ENCODE measurements at regions not wholly inside any gene's neighbourhood (a gene's known extent, or its start where the extent isn't known, plus 50 kb on each side); places are given as distances from the start of the nearest gene placed in this dataset.
"Not testable (repeated sequence)": the region's sequence is repeated elsewhere in the genome, so short reads cannot be mapped to it uniquely, and the experiment has no call there.

DNA sequence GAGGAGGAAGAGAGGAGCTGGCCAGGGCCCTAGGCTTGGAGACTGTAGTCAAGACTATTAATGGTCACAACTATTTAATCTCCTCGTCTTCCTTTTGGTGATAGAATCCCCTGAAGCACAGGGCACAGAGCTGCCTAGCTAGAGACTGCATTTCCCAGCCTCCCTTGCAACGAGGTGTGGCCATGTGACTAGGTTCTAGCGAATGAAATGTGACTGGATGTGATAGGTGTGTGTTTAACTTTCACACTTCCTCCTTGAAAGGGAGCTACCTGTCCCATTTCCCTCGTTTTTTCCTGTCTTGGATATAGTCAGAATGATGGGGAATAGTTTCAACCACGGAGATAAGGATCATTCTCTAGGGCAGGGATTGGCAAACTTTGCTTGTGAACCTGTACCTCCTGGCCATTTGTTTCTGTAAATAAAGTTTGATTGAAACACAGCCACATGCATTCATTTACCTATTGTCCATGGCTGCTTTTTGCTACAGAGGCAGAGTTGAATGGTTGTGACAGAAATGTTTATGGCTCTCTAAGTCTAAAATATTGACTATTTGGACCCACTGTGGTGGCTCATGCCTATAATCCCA lies 313.5 kb downstream of the MIAT start:
- Histone ChIP-seq H3K27ac (no peak overlapping the region), H3K36me3 (no peaks in the 10 kb centered on the region), H3K4me3 (no peak overlapping the region), H3K4me1 (replicated peaks) (no peaks in the 10 kb centered on the region), H3K27me3 (replicated peaks; ENCODE audit: insufficient read depth) (no peaks in the 10 kb centered on the region), H3K9me3 (no peaks in the 10 kb centered on the region)
- no peak for DNase-seq (ENCODE audit: low spot score)
- TF ChIP-seq POLR2AphosphoS5 (IDR thresholded peaks at IDR 0.05): no peak
- TF ChIP-seq, protein P1, sequence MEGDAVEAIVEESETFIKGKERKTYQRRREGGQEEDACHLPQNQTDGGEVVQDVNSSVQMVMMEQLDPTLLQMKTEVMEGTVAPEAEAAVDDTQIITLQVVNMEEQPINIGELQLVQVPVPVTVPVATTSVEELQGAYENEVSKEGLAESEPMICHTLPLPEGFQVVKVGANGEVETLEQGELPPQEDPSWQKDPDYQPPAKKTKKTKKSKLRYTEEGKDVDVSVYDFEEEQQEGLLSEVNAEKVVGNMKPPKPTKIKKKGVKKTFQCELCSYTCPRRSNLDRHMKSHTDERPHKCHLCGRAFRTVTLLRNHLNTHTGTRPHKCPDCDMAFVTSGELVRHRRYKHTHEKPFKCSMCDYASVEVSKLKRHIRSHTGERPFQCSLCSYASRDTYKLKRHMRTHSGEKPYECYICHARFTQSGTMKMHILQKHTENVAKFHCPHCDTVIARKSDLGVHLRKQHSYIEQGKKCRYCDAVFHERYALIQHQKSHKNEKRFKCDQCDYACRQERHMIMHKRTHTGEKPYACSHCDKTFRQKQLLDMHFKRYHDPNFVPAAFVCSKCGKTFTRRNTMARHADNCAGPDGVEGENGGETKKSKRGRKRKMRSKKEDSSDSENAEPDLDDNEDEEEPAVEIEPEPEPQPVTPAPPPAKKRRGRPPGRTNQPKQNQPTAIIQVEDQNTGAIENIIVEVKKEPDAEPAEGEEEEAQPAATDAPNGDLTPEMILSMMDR (IDR thresholded peaks at IDR 0.05): no peak
- WGBS: 33% methylated on average over 5 of the region's 5 CpGs
- intact Hi-C loops (cut with DNase I): no loop called here

DNA sequence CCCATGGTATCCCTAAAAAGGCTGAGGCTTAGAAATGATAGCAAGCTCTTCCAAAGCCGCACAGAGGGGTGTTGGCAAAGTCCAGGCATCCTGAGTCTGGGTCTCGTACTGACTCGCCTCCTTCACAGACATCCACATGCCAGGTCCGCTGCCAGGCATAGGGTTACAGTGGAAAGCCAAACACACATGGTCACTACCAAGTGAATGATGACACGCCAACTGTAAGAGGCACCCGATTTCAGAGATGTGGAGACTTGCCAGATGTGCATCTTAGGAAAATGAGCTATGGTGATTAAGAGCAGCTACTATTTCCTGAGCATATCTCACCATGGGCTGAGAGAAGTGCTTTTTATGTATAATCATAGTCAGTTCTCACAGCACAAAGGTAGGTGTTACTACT lies 314.9 kb downstream of the MIAT start:
- Histone ChIP-seq H3K4me1 (replicated peaks) (no peaks in the 10 kb centered on the region), H3K27ac (no peak overlapping the region), H3K9me3 (no peaks in the 10 kb centered on the region), H3K36me3 (no peaks in the 10 kb centered on the region), H3K27me3 (replicated peaks; ENCODE audit: insufficient read depth) (no peaks in the 10 kb centered on the region), H3K4me3 (no peak overlapping the region)
- TF ChIP-seq, protein P1 (IDR thresholded peaks at IDR 0.05): no peak
- TF ChIP-seq POLR2AphosphoS5 (IDR thresholded peaks at IDR 0.05): no peak
- TF ChIP-seq POLR2A (IDR thresholded peaks at IDR 0.05): no peak
- WGBS: 55% methylated on average over 6 of the region's 6 CpGs
- intact Hi-C loops (cut with DNase I): no loop called here
- no peak for DNase-seq (ENCODE audit: low spot score)

DNA sequence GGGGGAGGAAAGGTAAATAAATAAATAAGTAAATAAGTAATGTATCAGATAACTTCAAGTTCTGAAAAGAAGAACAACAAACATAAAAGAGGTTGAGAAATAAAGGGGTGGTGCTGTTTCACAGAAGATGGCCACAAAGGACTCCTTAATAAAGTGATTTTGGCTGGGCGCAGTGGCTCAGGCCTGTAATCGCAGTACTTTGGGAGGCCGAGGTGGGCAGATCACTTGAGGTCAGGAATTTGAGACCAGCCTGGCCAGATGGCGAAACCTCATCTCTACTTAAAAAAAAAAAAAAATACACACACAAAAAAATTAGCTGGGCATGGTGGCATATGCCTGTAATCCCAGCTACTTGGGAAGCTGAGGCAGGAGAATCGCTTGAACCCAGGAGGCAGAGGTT lies 315.5 kb downstream of the MIAT start:
- DNase-seq (ENCODE audit: low spot score); H3K9me3 ChIP-seq; intact Hi-C loops (cut with DNase I); H3K27me3 ChIP-seq (replicated peaks; ENCODE audit: insufficient read depth); H3K27ac ChIP-seq; H3K36me3 ChIP-seq; H3K4me3 ChIP-seq; H3K4me1 ChIP-seq (replicated peaks): not testable (repeated sequence)
- 86% methylated on average over 5 of the region's 5 CpGs for WGBS

DNA sequence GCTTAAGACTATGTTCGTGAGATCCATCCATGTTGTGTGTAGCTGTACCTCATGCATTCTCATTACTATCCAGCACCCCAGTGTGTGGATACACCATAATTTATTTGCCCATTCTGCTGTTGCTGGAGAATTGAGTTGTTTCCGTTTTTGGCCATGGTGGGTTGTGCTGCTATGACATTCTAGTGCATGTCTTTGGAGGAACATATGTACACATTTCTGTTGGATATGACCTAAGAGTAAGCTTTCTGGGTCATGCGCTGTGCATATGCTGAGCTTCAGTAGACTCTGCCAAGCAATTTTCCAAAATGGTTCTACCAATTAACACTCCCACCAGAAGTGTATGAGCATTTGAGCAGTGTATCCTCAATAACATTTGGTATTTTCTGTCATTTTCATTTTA lies 316.6 kb downstream of the MIAT start:
- Histone ChIP-seq H3K27ac (no peak overlapping the region), H3K36me3 (no peaks in the 10 kb centered on the region), H3K4me3 (no peak overlapping the region), H3K27me3 (replicated peaks; ENCODE audit: insufficient read depth) (no peaks in the 10 kb centered on the region), H3K4me1 (replicated peaks) (no peaks in the 10 kb centered on the region), H3K9me3 (no peaks in the 10 kb centered on the region)
- WGBS: 89% methylated on average over 3 of the region's 3 CpGs
- TF ChIP-seq POLR2A (IDR thresholded peaks at IDR 0.05) (no peak), POLR2AphosphoS5 (IDR thresholded peaks at IDR 0.05) (no peak)
- TF ChIP-seq, protein P1 (IDR thresholded peaks at IDR 0.05): no peak
- intact Hi-C loops (cut with DNase I): no loop called here
- no peak for DNase-seq (ENCODE audit: low spot score)

DNA sequence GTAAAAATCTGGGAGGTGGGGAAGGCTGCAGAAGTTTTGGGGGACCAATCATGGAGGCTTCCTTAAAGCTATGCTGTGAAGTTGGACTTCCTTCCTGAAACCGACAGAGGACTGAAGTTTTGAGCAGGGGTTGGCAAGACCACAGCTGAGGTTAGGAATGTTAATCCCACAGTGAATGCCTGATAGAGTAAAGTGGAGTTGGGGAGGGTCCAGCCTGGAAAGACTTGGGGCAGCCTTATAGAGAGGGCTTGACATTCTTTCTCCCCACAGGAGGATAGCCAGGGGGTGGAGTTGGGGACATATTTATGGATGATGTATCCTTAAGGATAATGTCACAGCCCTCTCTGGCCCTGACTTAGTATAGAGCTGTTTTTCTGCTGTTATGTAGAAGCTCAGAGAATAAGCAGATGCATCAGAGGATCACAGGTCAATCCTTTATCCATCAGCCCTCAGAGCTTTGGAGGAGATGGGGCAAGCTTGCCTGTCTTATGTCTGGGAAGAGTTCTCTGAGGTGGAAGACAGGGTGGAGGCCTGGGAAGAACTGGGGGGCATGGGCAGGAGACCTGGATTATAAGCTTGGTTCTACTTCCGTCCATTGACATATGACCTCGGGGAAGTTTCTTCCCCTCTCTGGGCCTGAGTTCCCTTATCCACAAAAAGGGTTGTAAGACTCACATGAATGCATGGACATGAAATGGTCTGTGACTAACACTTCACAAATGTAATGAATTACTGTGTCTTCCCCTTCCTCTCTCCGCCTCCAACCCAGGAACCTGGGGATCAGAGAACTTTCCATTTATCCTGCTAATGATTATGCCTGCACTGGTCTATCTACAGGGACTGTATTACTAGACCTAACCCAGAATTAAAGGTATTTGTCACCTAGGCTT lies 317.8 kb downstream of the MIAT start:
- intact Hi-C loops (cut with DNase I): no loop called here
- no peak overlapping the region for H3K4me3 ChIP-seq
- no peaks in the 10 kb centered on the region for H3K9me3 ChIP-seq
- no peaks in the 10 kb centered on the region for H3K36me3 ChIP-seq
- no peaks in the 10 kb centered on the region for H3K4me1 ChIP-seq (replicated peaks)
- DNase-seq (ENCODE audit: low spot score): no peak
- no peaks in the 10 kb centered on the region for H3K27me3 ChIP-seq (replicated peaks; ENCODE audit: insufficient read depth)
- H3K27ac ChIP-seq: no peak overlapping the region
- TF ChIP-seq POLR2A (IDR thresholded peaks at IDR 0.05): no peak
- TF ChIP-seq, protein P1 (IDR thresholded peaks at IDR 0.05): no peak
- no peak for TF ChIP-seq POLR2AphosphoS5 (IDR thresholded peaks at IDR 0.05)
- 64% methylated on average over 4 of the region's 4 CpGs for WGBS

Data from prostate gland (tissue), 2 donors.